Naive thymus-derived CD4-positive, alpha-beta T cell (primary cell): ENCODE measurements at regions not wholly inside any gene's neighbourhood (a gene's known extent, or its start where the extent isn't known, plus 50 kb on each side); places are given as distances from the start of the nearest gene placed in this dataset.

ENCODE experiments used
- ATAC-seq: fragments of 150-1000 bp; cut with Tn5 transposase; 2 replicates; pipeline ENCODE4 v1.10.0; 2021; ENCODE audit warnings: mild to moderate bottlenecking, moderate library complexity
- CTCF ChIA-PET: fragments of 350-600 bp; sonication (Branson Sonifier 250); formaldehyde crosslinking; loops from one replicate; lab custom pipeline; 2021; ENCODE audit warnings: antibody characterized with exemption; lab: Charles Lee
- POLR2A ChIA-PET: fragments of 350-600 bp; sonication (Branson Sonifier 250); formaldehyde crosslinking; loops from one replicate; lab custom pipeline; 2021; ENCODE audit warnings: antibody characterized with exemption, inconsistent platforms; lab: Charles Lee
- DNase-seq, 9 donors: peaks; one replicate each; pipeline versions ENCODE4 v3.0.0 to v3.0.0-alpha.2; 2020 to 2022; ENCODE audit warnings: mixed read lengths in 1 of 9
- H3K27ac ChIP-seq: one replicate; pipeline ENCODE4 v1.7.0; 2013; ENCODE audit warnings: mild to moderate bottlenecking, low read depth, low read length, moderate library complexity
- H3K27me3 ChIP-seq, 2 donors: one replicate each; pipeline ENCODE4 v1.7.0; 2013; ENCODE audit warnings: low read length in 2 of 2, mild to moderate bottlenecking in 2 of 2, moderate library complexity in 2 of 2; ENCODE audit not compliant: control insufficient read depth in 2 of 2, insufficient read depth in 2 of 2
- H3K36me3 ChIP-seq, 3 experiments: 1 replicate in 2 of 3; 2 replicates in 1 of 3; pipeline ENCODE4 v1.7.0; 2013; ENCODE audit warnings: low read length in 3 of 3, mild to moderate bottlenecking in 3 of 3, moderate library complexity in 1 of 3; ENCODE audit not compliant: insufficient read depth in 3 of 3, control insufficient read depth in 2 of 3
- H3K4me1 ChIP-seq, 2 donors: one replicate each; pipeline ENCODE4 v1.7.0; 2013; ENCODE audit warnings: low read length in 2 of 2, mild to moderate bottlenecking in 2 of 2, moderate library complexity in 1 of 2; ENCODE audit not compliant: control insufficient read depth in 2 of 2, insufficient read depth in 2 of 2
- H3K4me3 ChIP-seq: 2 replicates; pipeline ENCODE4 v1.7.0; 2013; ENCODE audit warnings: mild to moderate bottlenecking, low read length
- H3K9me3 ChIP-seq, 3 experiments: 1 replicate in 2 of 3; 2 replicates in 1 of 3; pipeline ENCODE4 v1.7.0; 2013; ENCODE audit warnings: low read length in 3 of 3; ENCODE audit not compliant: control insufficient read depth in 2 of 3
- H3K27ac Mint-ChIP-seq, 9 donors: one replicate each; pipeline ENCODE4 v1.8.0; 2020 to 2022; ENCODE audit warnings: mixed read lengths in 9 of 9, mild to moderate bottlenecking in 8 of 9, moderate library complexity in 5 of 9, inconsistent platforms in 2 of 9
- H3K27me3 Mint-ChIP-seq, 5 donors: one replicate each; pipeline ENCODE4 v1.8.0; 2021 to 2022; ENCODE audit warnings: mixed read lengths in 5 of 5, mild to moderate bottlenecking in 1 of 5
- H3K36me3 Mint-ChIP-seq, 5 donors: one replicate each; pipeline ENCODE4 v1.8.0; 2020 to 2022; ENCODE audit warnings: mixed read lengths in 5 of 5, mild to moderate bottlenecking in 3 of 5, inconsistent platforms in 1 of 5
- H3K4me1 Mint-ChIP-seq, 7 donors: one replicate each; pipeline ENCODE4 v1.8.0; 2020 to 2022; ENCODE audit warnings: mixed read lengths in 7 of 7, mild to moderate bottlenecking in 3 of 7, inconsistent platforms in 1 of 7
- H3K4me3 Mint-ChIP-seq, 10 donors: one replicate each; pipeline ENCODE4 v1.8.0; 2020 to 2022; ENCODE audit warnings: mild to moderate bottlenecking in 10 of 10, mixed read lengths in 10 of 10, moderate library complexity in 6 of 10, inconsistent platforms in 2 of 10
- H3K9me3 Mint-ChIP-seq, 11 donors: one replicate each; pipeline ENCODE4 v1.8.0; 2020 to 2022; ENCODE audit warnings: mixed read lengths in 11 of 11, mild to moderate bottlenecking in 4 of 11, inconsistent platforms in 1 of 11, moderate library complexity in 1 of 11
- intact Hi-C, 2 donors: fragments of 100-400 bp; cut with micrococcal nuclease; formaldehyde crosslinking; loops; one replicate each; pipeline ENCODE4 v1.15.1; 2023

DNA sequence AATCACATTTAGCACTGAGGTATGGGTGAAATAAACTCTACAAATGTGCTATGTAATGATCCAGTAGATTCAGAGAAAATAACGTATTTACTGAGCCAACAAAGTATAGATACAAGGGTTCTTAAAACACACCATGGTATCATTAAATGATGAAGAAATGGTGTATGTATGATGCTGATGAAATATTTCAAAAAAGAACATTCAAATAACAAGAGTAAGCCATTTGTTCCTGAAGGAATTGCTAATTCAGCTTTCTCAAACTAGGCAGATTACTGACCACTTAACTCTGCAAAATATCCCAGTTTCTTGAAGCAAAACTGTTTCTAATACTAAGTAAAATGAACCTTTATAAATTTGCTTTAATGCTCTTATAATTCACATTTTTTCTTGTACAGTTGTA is 97.6 kb upstream of the IFNE start:
- H3K4me3 ChIP-seq, result peak overlapping the region; percentile 24
- H3K4me1 ChIP-seq, result peaks cover 31 to 33% of the 10 kb centered on the region in 2 donors
- DNase-seq, result no peak
- no peak for ATAC-seq
- Mint-ChIP-seq H3K4me1 (peaks cover 25 to 53% (median 41%) of the 10 kb centered on the region in 7 donors), H3K36me3 (no peaks in the 10 kb centered on the region), H3K4me3 (peak overlapping the region in 8 of 10 donors; percentile 38 to 92 (median 89)), H3K27ac (peak overlapping the region in 8 of 9 donors; percentile 89 to 99 (median 94)), H3K9me3 (no peaks in the 10 kb centered on the region), H3K27me3 (peaks cover 0 to 17% (median 0%) of the 10 kb centered on the region in 5 donors)
- no peaks in the 10 kb centered on the region for H3K27me3 ChIP-seq
- ChIA-PET CTCF (interaction anchor here (1.4 to 2.6 kb wide), 2 partner anchors 114 to 208 kb away, joined by 4 to 6 read pairs; no protein-coding TSS in a partner anchor), POLR2A (interaction anchor here (1.0 to 3.8 kb wide), 5 partner anchors 10 to 198 kb away, joined by 3 to 22 read pairs (median 4); no protein-coding TSS in a partner anchor)
- no peaks in the 10 kb centered on the region for H3K36me3 ChIP-seq
- no peak overlapping the region for H3K27ac ChIP-seq
- no peaks in the 10 kb centered on the region for H3K9me3 ChIP-seq
- intact Hi-C loops, result loop anchor here (1.0 to 5.0 kb wide), 5 partner anchors 20 to 418 kb away; partner anchors contain the start of gene KLHL9 (in 2 of the 2)

DNA sequence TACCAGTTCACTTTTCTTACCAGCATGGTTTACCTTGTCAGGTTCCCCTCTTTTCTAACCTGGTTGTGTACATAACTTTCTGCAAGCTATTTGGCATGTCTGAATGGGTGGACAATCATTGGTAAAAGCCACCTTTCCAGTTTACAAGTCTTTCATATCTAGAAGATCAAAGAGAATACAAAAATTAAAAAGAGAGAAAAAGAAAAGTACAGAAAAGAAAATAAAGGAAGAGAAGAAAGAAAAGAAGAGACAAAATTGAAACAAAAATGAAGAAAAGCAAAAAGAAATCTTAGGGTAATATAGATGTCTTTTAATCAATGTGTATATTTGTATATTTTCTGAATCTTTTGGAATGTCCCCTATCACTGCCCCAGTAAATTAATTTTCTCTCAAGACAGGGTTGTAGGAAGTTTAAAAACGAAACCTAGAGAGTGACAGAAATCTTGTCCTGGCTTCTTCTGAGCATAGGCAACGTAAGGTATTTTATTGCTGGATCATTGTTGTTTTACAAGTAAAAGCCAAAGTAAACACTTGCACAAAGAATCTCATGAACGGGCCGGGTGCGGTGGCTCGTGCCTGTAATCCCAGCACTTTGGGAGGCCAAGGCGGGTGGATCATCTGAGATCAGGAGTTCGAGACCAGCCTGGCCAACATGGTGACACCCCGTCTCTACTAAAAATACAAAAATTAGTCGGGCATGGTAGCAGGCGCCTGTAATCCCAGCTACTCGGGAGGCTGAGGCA is 98.7 kb upstream of the IFNE start:
- Histone ChIP-seq H3K36me3 (no peaks in the 10 kb centered on the region), H3K4me1 (peaks cover 31 to 33% of the 10 kb centered on the region in 2 donors), H3K4me3 (no peak overlapping the region), H3K9me3 (no peaks in the 10 kb centered on the region), H3K27me3 (no peaks in the 10 kb centered on the region), H3K27ac (no peak overlapping the region)
- Mint-ChIP-seq H3K27me3 (peaks cover 0 to 13% (median 0%) of the 10 kb centered on the region in 5 donors), H3K9me3 (no peaks in the 10 kb centered on the region), H3K27ac (no peak overlapping the region), H3K36me3 (no peaks in the 10 kb centered on the region), H3K4me1 (peaks cover 25 to 58% (median 43%) of the 10 kb centered on the region in 7 donors), H3K4me3 (no peak overlapping the region)
- DNase-seq, result no peak
- intact Hi-C loops, result no loop called here
- no peak for ATAC-seq
- CTCF ChIA-PET, result interaction anchor here (2.6 kb wide), 1 partner anchor 207 kb away, joined by 6 read pairs; no protein-coding TSS in a partner anchor
- POLR2A ChIA-PET, result interaction anchor here (1.1 kb wide), 1 partner anchor 14 kb away, joined by 5 read pairs; no protein-coding TSS in a partner anchor

- ATAC-seq, result no peak
- ChIA-PET POLR2A (interaction anchor here (0.6 to 0.7 kb wide), 2 partner anchors 8 to 15 kb away, joined by 4 to 7 read pairs; no protein-coding TSS in a partner anchor), CTCF (no interaction called here)
- H3K27ac ChIP-seq, result no peak overlapping the region
- peaks cover 0 to 7% (median 0%) of the 10 kb centered on the region in 5 donors for H3K27me3 Mint-ChIP-seq
- DNase-seq, result no peak
- H3K4me3 ChIP-seq, result no peak overlapping the region
- no peaks in the 10 kb centered on the region for H3K9me3 Mint-ChIP-seq
- H3K4me1 ChIP-seq, result peaks cover 7 to 17% of the 10 kb centered on the region in 2 donors
- no peaks in the 10 kb centered on the region for H3K27me3 ChIP-seq
- H3K4me3 Mint-ChIP-seq, result no peak overlapping the region
- H3K27ac Mint-ChIP-seq, result peak overlapping the region in 1 of 9 donors; percentile 0
- H3K9me3 ChIP-seq, result no peaks in the 10 kb centered on the region
- H3K36me3 ChIP-seq, result no peaks in the 10 kb centered on the region
- H3K4me1 Mint-ChIP-seq, result peaks cover 9 to 31% (median 22%) of the 10 kb centered on the region in 7 donors
- intact Hi-C loops, result no loop called here
- no peaks in the 10 kb centered on the region for H3K36me3 Mint-ChIP-seq
Measured at GRCh38 chr9:21583628-21584377, 101.7 kb upstream of the IFNE start.

- no peaks in the 10 kb centered on the region for H3K27me3 ChIP-seq
- H3K36me3 ChIP-seq, result no peaks in the 10 kb centered on the region
- Mint-ChIP-seq H3K36me3 (no peaks in the 10 kb centered on the region), H3K27me3 (peaks cover 0 to 5% (median 0%) of the 10 kb centered on the region in 5 donors), H3K4me3 (peak overlapping the region in 1 of 10 donors; percentile 13), H3K4me1 (peaks cover 2 to 20% (median 11%) of the 10 kb centered on the region in 7 donors), H3K9me3 (no peaks in the 10 kb centered on the region), H3K27ac (no peak overlapping the region)
- no peak overlapping the region for H3K27ac ChIP-seq
- no peak for DNase-seq
- H3K4me1 ChIP-seq, result peaks cover 0 to 7% of the 10 kb centered on the region in 2 donors
- intact Hi-C loops, result no loop called here
- H3K9me3 ChIP-seq, result no peaks in the 10 kb centered on the region
- no peak overlapping the region for H3K4me3 ChIP-seq
- ChIA-PET CTCF (no interaction called here), POLR2A (interaction anchor here (0.6 to 0.7 kb wide), 2 partner anchors 919 to 1569 kb away, joined by 3 read pairs; no protein-coding TSS in a partner anchor)
- ATAC-seq, result no peak
Measured at GRCh38 chr9:21584890-21585289, 102.8 kb upstream of the IFNE start.

- no peaks in the 10 kb centered on the region for H3K27me3 ChIP-seq
- no peak overlapping the region for H3K27ac ChIP-seq
- H3K36me3 ChIP-seq, result no peaks in the 10 kb centered on the region
- ATAC-seq, result no peak
- H3K9me3 ChIP-seq, result no peaks in the 10 kb centered on the region
- H3K4me3 ChIP-seq, result no peak overlapping the region
- intact Hi-C loops, result no loop called here
- Mint-ChIP-seq H3K27me3 (peaks cover 0 to 6% (median 0%) of the 10 kb centered on the region in 5 donors), H3K4me3 (no peak overlapping the region), H3K27ac (no peak overlapping the region), H3K36me3 (no peaks in the 10 kb centered on the region), H3K9me3 (no peaks in the 10 kb centered on the region), H3K4me1 (peaks cover 2 to 17% (median 11%) of the 10 kb centered on the region in 7 donors)
- CTCF ChIA-PET, result no interaction called here
- no peak for DNase-seq
- H3K4me1 ChIP-seq, result peaks cover 0 to 7% of the 10 kb centered on the region in 2 donors
- POLR2A ChIA-PET, result interaction anchor here (0.8 kb wide), 1 partner anchor 10 kb away, joined by 3 read pairs; no protein-coding TSS in a partner anchor
Measured at GRCh38 chr9:21585756-21586752, 103.9 kb upstream of the IFNE start.
